Right kidney (tissue), 1 donor: ENCODE measurements at regions not wholly inside any gene's neighbourhood (a gene's known extent, or its start where the extent isn't known, plus 50 kb on each side); places are given as distances from the start of the nearest gene placed in this dataset.
"Not testable (repeated sequence)": the region's sequence is repeated elsewhere in the genome, so short reads cannot be mapped to it uniquely, and the experiment has no call there.

Experiments used
- DNase-seq: peaks from one replicate; pipeline ENCODE4 v3.0.0-alpha.2; 2016

DNA sequence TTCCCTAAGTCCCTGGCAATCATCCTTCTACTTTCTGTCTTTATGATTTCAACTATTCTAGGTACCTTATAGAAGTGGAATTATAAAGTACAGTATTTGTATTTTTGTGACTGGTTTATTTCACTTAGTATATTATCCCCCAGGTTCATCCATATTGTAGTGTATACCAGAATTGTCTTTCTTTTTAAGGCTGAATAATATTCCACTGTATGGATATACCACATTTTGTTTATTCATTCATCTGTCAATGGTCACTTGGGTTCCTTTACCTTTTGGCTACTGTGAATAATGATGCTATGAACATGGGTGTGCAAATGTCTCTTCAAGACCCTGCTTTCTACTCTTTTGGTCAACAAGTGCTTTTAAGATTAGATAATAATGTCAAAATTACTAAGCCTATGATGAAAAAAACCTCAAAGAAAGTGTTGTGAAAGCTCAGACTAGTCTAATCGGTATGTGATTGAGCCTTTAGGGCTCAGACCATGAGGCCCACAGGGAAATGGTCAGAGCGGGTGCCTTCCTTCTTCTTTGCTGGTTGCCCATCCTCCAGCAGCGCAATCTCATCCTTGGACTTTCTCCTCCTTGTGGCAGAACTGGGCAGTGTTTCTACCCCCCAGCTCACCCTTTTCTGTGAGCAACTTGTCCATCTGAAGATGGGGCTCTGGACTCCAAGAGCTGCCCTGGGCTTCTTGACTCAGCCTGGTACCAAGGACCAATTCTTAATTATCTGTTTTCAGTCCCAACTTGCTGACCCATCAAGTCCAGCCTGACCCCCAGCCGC, 105.4 kb downstream of the TTC8 start:
- DNase-seq, result no peak

DNA sequence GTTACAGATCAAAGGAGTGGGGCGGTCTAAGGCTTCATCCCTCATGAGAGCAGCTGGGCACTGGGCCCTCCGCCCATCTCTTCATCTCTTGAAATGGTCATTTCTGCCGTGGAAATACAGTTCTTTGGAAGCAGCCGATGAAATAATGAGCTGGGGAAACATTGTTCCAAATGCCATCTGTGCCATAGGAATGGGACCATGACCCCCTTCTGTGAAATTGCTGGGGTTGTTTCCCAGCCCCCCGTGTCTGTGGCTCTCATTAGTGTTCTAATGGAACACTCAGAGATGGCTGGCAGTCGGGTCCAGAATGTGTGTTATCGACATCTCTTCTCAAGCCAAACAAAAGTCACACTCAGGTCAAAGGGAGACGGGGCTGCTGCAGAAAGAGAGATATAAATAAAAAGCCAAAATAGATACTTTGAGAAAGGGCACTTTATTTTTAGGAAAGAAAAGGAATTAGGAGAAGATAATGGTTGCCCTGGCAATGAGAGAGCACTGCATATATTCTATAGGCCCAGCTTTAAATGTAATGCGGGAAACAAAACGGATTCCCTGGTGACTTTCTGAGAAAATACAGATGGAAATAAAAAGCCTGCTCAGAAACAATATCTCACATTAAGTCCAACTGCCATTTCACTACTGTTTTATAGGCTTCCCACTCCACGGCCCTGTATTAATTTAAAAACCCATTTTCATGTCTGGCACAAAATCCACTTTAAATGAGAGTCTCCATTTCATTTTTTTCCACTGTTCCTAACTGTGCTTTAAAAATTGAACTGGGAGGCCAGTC, 107.1 kb downstream of the TTC8 start:
- DNase-seq, result no peak

DNA sequence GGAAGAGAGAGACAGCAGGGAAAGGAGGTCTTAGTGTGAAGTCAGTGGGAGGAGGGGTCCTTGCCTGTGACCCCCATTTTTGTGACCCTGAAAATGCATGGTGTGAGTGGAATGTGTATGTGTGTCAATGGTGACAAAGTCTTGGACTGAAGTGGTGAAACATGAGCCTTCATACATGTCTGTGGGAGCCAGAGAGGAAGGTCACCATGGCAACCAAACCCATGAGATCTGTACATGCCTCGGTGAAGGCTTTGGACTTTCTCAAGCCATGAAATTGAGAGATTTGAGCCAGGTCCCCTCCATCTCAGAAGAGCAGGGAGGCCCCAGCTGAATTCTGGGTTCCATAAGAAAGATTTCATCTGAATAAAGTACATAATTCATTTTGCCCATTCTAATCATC, 108.7 kb downstream of the TTC8 start:
- DNase-seq, result no peak

DNA sequence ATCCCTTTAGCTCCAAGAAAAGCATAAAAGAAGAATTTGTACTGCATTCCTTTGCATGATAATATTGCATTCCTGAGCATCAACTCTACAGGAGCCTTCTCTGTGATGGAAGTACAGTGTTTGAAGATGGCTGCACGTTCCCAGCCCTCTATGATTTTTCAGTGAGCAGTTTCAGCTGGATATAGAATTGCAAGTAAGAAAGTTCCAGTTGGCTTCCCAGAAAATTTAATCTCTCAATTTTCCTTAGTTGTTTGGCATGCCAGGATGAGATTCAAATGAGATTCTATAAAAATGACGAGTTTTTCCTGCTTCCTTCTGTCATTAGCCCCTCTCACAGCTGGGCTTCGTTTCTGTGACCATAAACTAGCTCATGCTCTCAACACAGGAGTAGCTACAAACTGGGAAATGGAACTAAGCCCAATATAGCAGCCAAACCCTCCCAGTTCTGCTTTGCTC, 109.9 kb downstream of the TTC8 start:
- DNase-seq, result peak; percentile 2

DNA sequence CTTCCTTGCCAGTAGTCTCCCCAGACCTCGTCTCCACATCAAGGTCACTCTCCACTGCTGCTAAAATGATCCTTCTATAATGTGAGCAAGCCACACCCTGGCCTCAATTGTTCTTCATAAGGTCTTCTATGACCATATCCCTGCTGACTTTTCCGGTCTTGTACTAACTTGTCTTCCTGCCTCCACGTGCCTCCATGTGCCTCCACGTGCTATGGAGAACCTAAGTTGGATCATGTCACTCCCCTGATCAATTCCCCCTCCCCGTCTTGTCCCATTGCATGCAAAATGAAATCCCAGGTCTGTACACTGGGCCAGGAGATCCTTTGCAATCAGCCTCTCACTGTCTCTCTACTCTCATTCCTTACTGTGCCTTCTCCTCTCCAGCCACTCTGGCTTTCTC, 110.6 kb downstream of the TTC8 start:
- DNase-seq, result no peak

DNA sequence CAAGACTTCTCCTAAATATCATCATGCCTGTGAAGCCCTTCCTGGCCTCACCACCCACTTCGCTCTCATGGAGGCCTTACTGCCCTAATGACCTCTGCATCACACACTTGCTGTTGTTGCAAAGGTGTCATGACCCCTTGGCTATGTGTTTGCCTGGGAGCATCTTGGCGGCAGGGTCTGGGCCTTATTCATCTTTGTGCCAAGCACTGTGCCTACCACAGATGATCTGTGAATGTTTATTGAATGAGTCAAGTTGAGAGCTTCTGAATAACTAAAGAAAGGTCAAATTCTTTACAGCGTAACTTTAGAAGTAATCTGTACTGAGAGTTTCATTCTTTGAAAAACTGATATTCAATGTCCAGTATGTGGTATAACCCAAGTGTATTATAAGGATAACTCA, 113.3 kb downstream of the TTC8 start:
- no peak for DNase-seq

DNA sequence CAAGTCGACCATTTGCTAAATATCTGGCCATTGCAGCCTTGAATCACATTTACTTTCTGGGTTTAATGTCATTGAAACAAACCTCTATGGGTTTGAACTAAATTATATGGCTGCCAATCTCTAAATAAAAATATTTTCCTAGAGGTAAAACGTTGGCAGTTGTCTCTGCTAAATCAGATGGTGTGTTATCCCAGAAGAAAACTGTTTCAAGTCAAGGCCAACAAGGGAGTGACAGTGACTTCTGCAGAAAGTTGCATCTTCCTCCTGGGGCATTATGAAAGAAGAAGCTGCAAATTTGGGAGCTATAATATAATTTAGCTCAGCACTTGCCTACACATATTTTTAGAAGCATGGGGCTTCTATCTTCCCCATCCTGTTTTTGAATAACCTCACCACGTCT, 116.2 kb downstream of the TTC8 start:
- no peak for DNase-seq

DNA sequence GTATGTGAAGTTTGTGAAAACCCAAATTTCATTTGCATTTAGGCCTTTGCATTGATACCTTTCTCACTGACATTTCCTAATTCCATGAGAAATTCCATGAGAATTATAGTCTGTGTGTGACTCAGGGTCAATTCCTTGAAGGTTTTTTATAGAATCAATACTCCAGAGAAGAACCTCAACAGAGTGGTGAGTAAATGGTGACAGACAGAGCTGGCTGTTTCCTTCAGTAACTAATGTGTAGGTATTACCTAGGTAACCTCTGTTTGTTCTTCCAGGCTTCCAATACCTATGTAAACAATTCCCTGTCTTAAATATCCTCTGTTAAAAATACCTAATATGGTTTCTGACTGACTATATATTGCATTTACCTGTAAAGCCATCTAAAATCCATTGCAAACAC, 117.0 kb downstream of the TTC8 start:
- DNase-seq, result no peak

DNA sequence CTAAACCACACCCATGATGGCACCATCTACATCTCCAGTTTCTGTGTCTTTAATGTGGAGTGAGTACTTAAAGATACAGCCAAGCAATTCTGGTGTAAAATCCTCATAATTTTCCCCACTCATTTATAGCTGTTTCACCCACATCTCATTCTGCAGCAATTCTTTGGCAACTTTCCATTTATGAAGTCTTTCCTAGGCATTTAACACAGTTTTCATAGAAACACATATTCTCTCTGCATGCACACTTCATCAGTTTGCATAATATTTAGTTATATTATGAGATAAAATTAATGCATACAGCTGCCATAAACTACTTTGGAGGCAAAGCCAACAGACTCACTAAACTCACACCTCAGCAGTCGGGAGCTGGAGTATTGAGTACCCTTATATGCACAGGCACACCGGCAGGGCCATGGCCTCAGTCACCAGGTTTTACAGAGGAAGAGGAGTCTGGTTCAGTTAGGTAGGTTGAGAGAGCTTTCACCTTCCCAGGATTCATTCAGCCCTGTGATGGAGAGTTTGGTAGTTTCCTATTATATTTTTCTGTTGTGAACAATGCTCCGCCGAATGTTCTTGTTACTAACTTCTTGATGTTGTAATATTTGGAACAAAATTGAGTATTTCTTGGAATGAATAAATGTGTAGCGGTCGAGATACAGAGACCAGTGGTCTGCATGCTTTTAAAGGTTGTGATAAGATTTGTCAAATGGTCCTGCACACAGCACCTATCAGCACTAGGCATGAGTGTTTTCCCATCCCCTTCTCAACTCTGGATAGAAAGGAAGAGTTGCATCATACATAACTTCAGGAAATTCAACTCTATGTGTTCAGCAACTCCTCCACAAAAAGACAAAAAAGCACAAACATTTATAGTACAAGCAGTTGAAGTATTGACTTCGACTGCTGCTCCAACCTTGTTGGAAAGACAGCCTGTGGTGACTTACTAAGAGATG, 123.5 kb downstream of the TTC8 start:
- no peak for DNase-seq

DNA sequence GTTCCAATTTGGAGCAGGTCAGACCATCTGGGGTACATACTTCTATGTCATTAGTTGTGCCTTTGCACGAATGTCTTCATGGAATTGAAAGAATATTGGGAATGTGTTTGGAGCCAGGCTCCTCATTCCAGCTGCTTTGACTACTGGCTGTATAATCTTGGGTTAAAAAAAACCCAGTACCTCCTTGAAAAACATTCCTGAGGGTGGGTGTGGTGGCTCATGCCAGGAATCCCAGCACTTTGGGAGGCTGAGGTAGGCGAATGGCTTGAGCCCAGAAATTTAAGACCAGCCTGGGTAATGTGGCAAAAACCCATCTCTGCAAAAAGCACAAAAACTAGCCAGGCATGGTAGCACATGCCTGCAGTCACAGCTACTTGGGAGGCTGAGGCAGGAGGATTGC, 125.6 kb downstream of the TTC8 start:
- DNase-seq, result no peak

DNA sequence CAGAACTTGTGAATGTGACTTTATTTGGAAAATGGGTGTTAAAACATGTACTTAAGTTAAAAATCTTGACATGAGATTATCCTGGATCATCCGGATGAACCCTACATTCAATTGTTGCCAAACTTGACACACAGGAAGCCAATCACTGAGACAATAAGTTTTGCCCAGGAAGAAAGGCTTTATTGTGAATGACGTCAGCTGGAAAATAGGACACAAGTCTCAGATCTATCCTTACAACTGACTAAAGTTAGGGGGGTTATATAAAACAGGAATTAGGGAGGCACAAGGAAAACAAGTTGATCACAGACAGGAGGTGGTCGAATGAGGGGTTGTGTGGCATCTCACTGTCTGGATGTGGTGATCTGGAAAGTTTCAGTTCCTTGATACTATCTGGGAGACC, 126.9 kb downstream of the TTC8 start:
- DNase-seq, result no peak

DNA sequence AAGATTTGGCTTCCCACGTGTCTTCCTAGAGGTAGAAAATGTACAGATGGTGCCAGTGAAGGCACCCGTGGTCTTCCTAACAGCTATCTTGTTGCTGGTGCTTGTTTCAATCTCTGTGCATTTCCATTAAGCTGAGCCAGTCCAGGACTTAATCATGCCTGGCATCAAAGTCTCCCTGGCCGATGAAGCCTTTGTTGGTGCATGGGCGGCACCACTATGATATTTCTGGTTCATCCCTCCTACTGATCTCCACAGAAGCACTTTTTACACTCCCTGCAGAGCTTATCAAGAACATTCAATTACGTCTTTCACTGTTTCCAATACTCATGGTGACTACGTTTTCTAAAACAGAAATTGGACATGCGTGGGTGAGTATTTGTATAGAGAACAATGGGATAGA, 128.4 kb downstream of the TTC8 start:
- no peak for DNase-seq

DNA sequence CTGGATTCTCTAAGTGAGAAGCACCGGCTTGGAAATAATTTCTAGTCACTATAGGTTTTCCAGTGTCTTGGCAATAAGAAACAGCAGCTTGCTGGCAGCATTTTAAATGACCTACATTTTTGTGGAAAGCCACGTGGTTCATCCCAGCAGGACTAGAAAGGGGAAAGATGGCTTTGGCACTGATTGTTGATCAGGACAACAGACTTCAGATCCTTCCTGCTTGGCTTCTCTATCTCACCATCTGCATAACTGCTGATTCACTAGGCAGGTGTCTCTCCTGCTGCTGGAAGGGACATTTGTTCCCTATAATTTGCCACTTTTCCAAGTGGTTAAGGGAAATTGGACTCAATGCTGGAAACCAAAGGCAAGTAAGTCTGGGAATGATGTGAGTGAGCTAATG, 131.0 kb downstream of the TTC8 start:
- no peak for DNase-seq

DNA sequence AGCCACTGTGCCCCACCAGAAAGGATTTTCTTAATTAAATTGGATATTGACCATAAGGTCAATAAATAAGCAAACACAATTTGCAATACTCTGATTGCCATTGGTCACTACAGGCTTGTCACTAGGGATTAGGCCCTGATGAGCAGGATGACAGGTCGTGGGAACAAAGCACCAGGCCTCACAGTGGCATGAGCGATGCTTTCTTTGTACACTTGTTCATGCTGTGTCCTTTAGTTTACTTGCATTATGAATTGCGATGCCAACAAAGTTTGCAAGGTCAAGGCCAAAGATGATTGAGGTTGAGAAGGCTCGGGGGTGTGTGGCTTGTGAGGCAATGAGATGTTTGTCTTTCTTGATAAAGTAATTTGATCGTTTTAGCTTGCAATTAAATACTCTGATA, 136.0 kb downstream of the TTC8 start:
- DNase-seq, result no peak

DNA sequence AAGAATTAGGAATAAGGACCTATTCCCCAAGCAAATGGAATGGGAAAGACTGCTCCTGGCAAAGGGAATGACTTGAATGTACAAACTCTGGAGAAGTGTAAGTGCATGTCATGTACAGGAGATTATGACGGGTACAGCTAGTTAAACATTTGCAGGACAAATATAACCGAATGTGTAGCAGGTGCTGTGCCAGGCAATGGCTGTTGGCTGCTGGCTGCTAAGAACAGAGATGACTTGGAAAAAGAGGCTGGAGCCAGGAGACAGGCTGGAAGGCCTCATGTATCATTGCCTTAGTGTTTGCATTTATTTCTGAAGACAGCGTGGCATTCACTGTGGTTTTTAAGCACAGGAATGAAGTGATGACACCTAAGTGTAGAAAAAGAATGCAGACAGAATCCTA, 136.8 kb downstream of the TTC8 start:
- DNase-seq, result no peak

DNA sequence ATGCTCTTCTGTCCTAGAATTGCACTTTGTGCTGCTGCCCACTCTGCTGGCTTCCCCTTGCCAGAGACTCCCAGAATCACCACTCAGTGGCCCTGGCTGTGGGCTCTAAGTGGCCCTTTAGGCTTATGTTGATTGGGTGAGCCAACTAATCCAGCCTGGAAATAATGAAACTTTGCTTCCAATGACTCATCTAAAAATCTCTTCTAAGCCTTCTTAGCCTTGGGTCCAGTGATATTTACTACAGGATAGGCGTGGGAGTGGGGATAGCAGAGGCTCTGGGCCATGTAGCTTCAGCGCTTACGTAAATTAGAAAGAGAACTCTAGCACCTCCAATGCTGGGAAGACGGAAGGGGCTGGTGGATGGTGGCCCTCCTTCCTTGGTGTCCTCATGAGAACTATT, 137.9 kb downstream of the TTC8 start:
- DNase-seq, result no peak

DNA sequence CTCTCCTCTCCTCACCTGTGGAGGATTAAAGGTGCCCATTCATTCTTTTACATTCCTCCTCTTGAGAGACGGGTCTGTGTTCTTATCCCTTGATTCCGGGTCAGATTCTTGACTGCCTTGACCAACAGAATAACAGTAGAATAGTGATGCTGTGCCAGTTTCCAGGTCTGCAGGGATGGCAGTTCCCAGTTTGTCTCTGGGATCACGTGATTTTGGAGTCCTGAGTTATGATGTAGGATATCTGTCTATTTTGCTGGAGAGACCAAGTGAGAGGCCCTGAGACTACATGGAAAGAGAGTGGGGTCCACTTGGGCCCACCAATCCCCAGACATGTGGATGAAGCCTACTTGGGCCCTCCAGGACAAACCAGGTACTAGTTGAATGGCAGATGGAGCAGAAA, 142.8 kb downstream of the TTC8 start:
- no peak for DNase-seq

DNA sequence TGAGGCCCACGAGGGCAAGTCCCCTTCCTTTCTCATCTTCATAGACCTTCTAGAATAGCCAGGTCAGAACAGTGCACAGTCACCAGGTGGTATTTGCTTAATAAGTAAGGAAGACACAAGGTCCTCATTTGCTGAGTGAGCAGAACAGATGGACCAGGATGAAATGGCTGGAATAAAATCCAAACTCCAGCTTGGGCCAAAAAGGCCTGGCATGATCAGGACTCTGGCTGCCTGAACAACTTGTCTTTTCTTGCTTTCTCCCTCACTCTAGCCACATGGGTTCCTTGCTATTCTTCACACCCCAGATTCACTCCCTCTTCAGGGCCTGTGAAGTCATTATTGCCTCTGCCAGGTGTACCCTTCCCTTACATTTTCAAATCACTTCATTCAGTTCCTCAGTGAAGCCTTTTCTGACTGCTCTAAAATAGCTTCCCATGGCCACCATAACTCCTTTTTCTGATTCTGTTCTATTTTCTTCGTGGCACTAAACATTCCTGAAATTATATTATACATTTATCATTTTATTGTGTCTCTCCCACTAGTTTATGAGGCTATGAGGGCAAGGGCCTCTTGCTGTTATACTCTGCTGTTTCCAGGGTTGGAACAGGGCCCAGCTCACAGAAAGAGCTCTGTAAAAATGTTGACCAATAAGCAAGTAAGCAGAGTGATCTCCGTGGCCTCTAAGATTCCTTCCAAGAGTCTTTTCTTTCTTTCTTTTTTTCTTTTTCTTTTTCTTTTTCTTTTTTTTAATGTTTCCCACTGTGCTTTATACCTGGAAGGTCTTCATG, 150.8 kb downstream of the TTC8 start:
- no peak for DNase-seq

DNA sequence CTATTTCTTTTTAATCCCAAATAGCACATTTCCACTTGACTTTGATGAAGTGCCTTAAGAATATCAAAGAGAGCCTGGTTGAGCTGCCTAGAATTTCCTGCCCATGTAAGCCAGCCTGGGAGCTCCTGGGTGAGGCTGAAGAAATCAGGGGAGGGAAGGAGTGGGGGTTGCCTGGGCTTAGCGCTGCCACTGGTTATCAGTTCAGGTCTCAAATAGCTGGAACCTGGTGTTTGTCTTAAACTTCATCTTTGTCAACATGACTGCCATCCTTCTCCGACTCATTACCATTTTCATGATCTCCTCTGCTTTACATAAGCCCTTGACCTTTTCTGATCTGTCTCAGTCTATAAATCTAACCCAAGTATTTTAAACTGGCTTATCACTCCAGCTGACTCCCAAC, 151.5 kb downstream of the TTC8 start:
- DNase-seq, result no peak

DNA sequence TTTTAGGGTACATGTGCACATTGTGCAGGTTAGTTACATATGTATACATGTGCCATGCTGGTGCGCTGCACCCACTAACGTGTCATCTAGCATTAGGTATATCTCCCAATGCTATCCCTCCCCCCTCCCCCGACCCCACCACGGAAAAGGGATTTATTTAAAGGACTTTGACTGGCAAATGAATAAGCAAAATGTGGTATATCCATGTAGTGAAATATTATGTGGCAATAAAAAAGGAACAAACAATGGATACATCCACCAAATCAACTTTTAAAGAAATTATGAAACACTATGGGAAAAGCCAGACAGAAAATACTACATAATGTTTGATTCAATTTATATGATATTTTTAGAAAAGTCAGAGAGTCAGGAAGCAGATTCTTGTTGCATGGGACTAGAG, 156.5 kb downstream of the TTC8 start:
- not testable (repeated sequence) for DNase-seq

DNA sequence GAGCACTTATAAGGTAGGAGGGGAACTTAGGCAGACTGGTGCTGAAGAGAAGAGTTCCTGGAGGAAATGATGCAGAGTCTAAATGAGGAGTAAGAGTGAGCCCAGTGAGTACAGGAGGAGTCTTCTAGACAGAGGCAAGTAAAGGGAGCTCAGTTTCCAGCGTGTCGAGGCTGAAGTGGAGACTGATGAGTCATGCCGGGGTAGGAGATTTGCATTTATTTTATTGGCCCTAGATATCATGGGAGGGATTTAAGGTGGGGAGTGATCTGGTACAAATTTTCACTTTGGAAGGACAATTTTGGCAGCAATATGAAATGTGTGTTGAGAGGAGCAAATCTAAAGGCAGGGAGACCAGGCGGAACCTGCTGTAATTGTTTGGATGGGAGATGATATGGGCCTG, 157.5 kb downstream of the TTC8 start:
- DNase-seq, result no peak

DNA sequence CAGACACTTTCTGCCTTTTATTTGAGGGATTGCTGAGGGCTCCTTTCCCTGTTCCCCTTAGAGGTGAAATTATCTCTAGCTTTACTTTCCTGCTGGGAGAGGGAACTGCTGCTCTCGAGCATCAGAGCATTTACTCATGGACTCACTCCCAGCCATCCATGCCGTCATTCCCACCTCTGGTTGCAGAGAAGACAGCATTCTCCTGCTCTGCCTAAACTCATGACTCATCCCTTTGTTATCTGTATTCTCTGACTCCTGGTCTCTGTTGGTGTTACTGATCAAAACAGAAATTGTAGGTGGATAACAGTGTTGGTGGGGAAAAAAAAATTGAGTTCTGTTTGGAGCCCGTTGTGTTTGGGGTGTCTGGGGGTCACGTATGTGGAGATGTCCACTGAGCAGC, 159.3 kb downstream of the TTC8 start:
- DNase-seq, result no peak
